ENCODE measurements at regions not wholly inside any gene's neighbourhood (a gene's known extent, or its start where the extent isn't known, plus 50 kb on each side); places are given as distances from the start of the nearest gene placed in this dataset.

- Histone ChIP-seq H3K4me3 (no peak overlapping the region), H3K27ac (no peak overlapping the region), H3K9ac (ENCODE audit: insufficient read length) (no peak overlapping the region), H3K9me3 (ENCODE audit: low read depth, low read length) (no peaks in the 10 kb centered on the region), H3K36me3 (ENCODE audit: insufficient read depth, low read length) (no peaks in the 10 kb centered on the region)
- TF ChIP-seq FOXP2 (optimal IDR thresholded peaks at IDR 0.05; ENCODE audit: control extremely low read depth, extremely low read length, insufficient read depth), result no peak
- no peak for TF ChIP-seq EZH2 (IDR thresholded peaks at IDR 0.05)
- no peak for TF ChIP-seq POLR2AphosphoS5 (IDR thresholded peaks at IDR 0.05; ENCODE audit: borderline replicate concordance, low read depth, low read length)
- DNase-seq (ENCODE audit: low read depth, low spot score), result no peak
Measured at GRCh38 chr3:135757421-135757820, 208.1 kb upstream of the PPP2R3A start.

DNA sequence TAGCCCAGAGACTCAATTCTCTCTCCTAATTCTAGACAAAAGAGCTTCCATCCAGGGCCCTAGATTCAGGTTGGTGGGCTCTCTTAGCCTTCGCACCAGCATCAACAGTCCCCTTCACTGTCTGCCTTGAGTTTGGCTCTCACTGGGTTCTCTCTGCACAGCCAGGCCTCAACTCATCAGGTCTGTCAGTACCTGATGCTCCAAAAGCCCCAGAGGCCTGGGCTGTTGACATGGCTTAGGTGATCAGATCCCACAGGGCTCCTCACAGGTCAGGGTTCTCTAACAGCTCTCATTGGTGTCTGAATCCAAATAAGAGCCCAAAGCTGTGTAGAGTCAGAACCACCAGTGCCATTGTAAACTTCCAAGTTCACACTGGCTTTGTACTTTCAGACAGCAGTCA is 206.6 kb upstream of the PPP2R3A start:
- Histone ChIP-seq H3K27ac (no peak overlapping the region), H3K36me3 (ENCODE audit: insufficient read depth, low read length) (no peaks in the 10 kb centered on the region), H3K9me3 (ENCODE audit: low read depth, low read length) (no peaks in the 10 kb centered on the region), H3K9ac (ENCODE audit: insufficient read length) (no peak overlapping the region), H3K4me3 (no peak overlapping the region)
- DNase-seq (ENCODE audit: low read depth, low spot score), result no peak
- TF ChIP-seq FOXP2 (optimal IDR thresholded peaks at IDR 0.05; ENCODE audit: control extremely low read depth, extremely low read length, insufficient read depth), result no peak
- TF ChIP-seq POLR2AphosphoS5 (IDR thresholded peaks at IDR 0.05; ENCODE audit: borderline replicate concordance, low read depth, low read length), result no peak
- TF ChIP-seq EZH2 (IDR thresholded peaks at IDR 0.05), result no peak

- Histone ChIP-seq H3K9me3 (ENCODE audit: low read depth, low read length) (no peaks in the 10 kb centered on the region), H3K9ac (ENCODE audit: insufficient read length) (no peak overlapping the region), H3K27ac (no peak overlapping the region), H3K36me3 (ENCODE audit: insufficient read depth, low read length) (no peaks in the 10 kb centered on the region), H3K4me3 (no peak overlapping the region)
- TF ChIP-seq POLR2AphosphoS5 (IDR thresholded peaks at IDR 0.05; ENCODE audit: borderline replicate concordance, low read depth, low read length) (no peak), FOXP2 (optimal IDR thresholded peaks at IDR 0.05; ENCODE audit: control extremely low read depth, extremely low read length, insufficient read depth) (no peak), EZH2 (IDR thresholded peaks at IDR 0.05) (no peak)
- DNase-seq (ENCODE audit: low read depth, low spot score), result no peak
Measured at GRCh38 chr3:135759651-135760050, 205.9 kb upstream of the PPP2R3A start.

GRCh38 chr3:135760581-135760980 is 204.9 kb upstream of the PPP2R3A start:
- no peaks in the 10 kb centered on the region for H3K9me3 ChIP-seq (ENCODE audit: low read depth, low read length)
- H3K4me3 ChIP-seq, result no peak overlapping the region
- no peak overlapping the region for H3K9ac ChIP-seq (ENCODE audit: insufficient read length)
- no peaks in the 10 kb centered on the region for H3K36me3 ChIP-seq (ENCODE audit: insufficient read depth, low read length)
- no peak overlapping the region for H3K27ac ChIP-seq
- TF ChIP-seq POLR2AphosphoS5 (IDR thresholded peaks at IDR 0.05; ENCODE audit: borderline replicate concordance, low read depth, low read length) (no peak), FOXP2 (optimal IDR thresholded peaks at IDR 0.05; ENCODE audit: control extremely low read depth, extremely low read length, insufficient read depth) (no peak), EZH2 (IDR thresholded peaks at IDR 0.05) (no peak)
- no peak for DNase-seq (ENCODE audit: low read depth, low spot score)

DNA sequence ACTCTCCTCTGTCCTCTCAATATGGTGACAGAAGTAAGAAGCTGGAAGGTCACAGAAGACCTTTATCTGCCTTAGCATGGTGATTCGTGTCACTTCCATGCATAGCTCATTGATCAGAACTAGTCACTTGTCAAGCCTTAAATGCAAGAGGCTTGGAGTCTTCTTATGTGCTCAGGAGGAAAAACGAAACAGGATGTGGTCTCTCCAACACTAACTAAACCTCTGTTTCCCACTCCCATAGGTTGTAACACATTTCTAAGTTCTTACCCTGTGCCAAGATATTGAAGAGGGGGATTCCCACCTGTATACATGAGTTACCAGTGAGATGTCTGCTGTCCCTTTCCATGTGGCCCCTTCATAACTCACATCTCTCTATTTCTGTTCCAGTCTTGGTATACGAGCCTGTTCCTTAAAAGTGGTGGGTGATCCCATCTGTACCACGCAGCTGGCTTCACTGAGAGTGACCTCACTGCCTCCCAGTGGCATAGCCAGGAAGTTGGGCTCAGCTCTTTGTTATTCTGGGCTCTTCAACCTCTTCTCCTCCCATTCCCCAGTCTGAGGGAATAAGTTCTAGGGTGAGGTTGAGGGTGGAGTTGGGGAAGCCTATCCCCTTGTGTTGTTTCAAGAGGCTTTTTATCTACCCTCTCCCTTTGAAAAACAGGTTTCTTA is 203.2 kb upstream of the PPP2R3A start:
- no peak overlapping the region for H3K4me3 ChIP-seq
- TF ChIP-seq POLR2AphosphoS5 (IDR thresholded peaks at IDR 0.05; ENCODE audit: borderline replicate concordance, low read depth, low read length) (no peak), FOXP2 (optimal IDR thresholded peaks at IDR 0.05; ENCODE audit: control extremely low read depth, extremely low read length, insufficient read depth) (no peak), EZH2 (IDR thresholded peaks at IDR 0.05) (no peak)
- H3K9me3 ChIP-seq (ENCODE audit: low read depth, low read length), result no peaks in the 10 kb centered on the region
- no peak overlapping the region for H3K27ac ChIP-seq
- no peak overlapping the region for H3K9ac ChIP-seq (ENCODE audit: insufficient read length)
- H3K36me3 ChIP-seq (ENCODE audit: insufficient read depth, low read length), result no peaks in the 10 kb centered on the region
- no peak for DNase-seq (ENCODE audit: low read depth, low spot score)

- Histone ChIP-seq H3K36me3 (ENCODE audit: insufficient read depth, low read length) (no peaks in the 10 kb centered on the region), H3K9ac (ENCODE audit: insufficient read length) (no peak overlapping the region), H3K27ac (no peak overlapping the region), H3K9me3 (ENCODE audit: low read depth, low read length) (no peaks in the 10 kb centered on the region), H3K4me3 (no peak overlapping the region)
- TF ChIP-seq FOXP2 (optimal IDR thresholded peaks at IDR 0.05; ENCODE audit: control extremely low read depth, extremely low read length, insufficient read depth), result no peak
- no peak for TF ChIP-seq POLR2AphosphoS5 (IDR thresholded peaks at IDR 0.05; ENCODE audit: borderline replicate concordance, low read depth, low read length)
- TF ChIP-seq EZH2 (IDR thresholded peaks at IDR 0.05), result no peak
- no peak for DNase-seq (ENCODE audit: low read depth, low spot score)
Measured at GRCh38 chr3:135766115-135766514, 199.4 kb upstream of the PPP2R3A start.

GRCh38 chr3:135771760-135772159 is 193.8 kb upstream of the PPP2R3A start:
- Histone ChIP-seq H3K9me3 (ENCODE audit: low read depth, low read length) (no peaks in the 10 kb centered on the region), H3K27ac (no peak overlapping the region), H3K9ac (ENCODE audit: insufficient read length) (no peak overlapping the region), H3K4me3 (no peak overlapping the region), H3K36me3 (ENCODE audit: insufficient read depth, low read length) (no peaks in the 10 kb centered on the region)
- no peak for DNase-seq (ENCODE audit: low read depth, low spot score)
- no peak for TF ChIP-seq EZH2 (IDR thresholded peaks at IDR 0.05)
- no peak for TF ChIP-seq FOXP2 (optimal IDR thresholded peaks at IDR 0.05; ENCODE audit: control extremely low read depth, extremely low read length, insufficient read depth)
- no peak for TF ChIP-seq POLR2AphosphoS5 (IDR thresholded peaks at IDR 0.05; ENCODE audit: borderline replicate concordance, low read depth, low read length)

- H3K27ac ChIP-seq, result no peak overlapping the region
- H3K9me3 ChIP-seq (ENCODE audit: low read depth, low read length), result no peaks in the 10 kb centered on the region
- DNase-seq (ENCODE audit: low read depth, low spot score), result no peak
- TF ChIP-seq EZH2 (IDR thresholded peaks at IDR 0.05), result no peak
- TF ChIP-seq FOXP2 (optimal IDR thresholded peaks at IDR 0.05; ENCODE audit: control extremely low read depth, extremely low read length, insufficient read depth), result no peak
- TF ChIP-seq POLR2AphosphoS5 (IDR thresholded peaks at IDR 0.05; ENCODE audit: borderline replicate concordance, low read depth, low read length), result no peak
- no peaks in the 10 kb centered on the region for H3K36me3 ChIP-seq (ENCODE audit: insufficient read depth, low read length)
- no peak overlapping the region for H3K4me3 ChIP-seq
- no peak overlapping the region for H3K9ac ChIP-seq (ENCODE audit: insufficient read length)
Measured at GRCh38 chr3:135779024-135779423, 186.5 kb upstream of the PPP2R3A start.

All from SK-N-MC (cell line).